ENCODE measurements at regions not wholly inside any gene's neighbourhood (a gene's known extent, or its start where the extent isn't known, plus 50 kb on each side); places are given as distances from the start of the nearest gene placed in this dataset.

- no peak for TF ChIP-seq CTCF (IDR thresholded peaks at IDR 0.05)
- no peak for TF ChIP-seq ZFX (IDR thresholded peaks at IDR 0.05; ENCODE audit: borderline replicate concordance)
Observed at GRCh38 chr7:13336227-13336626, 648.8 kb downstream of the ARL4A start.

Measured in 22Rv1 (cell line).